Upper lobe of left lung (tissue), 4 donors: ENCODE measurements at regions not wholly inside any gene's neighbourhood (a gene's known extent, or its start where the extent isn't known, plus 50 kb on each side); places are given as distances from the start of the nearest gene placed in this dataset.
"Not testable (repeated sequence)": the region's sequence is repeated elsewhere in the genome, so short reads cannot be mapped to it uniquely, and the experiment has no call there.

ENCODE experiments used
- EP300 ChIP-seq, 4 donors: sonication (generic); formaldehyde crosslinking; IDR thresholded peaks; one replicate each; pipeline ENCODE4 v1.5.1; 2017; ENCODE audit warnings: antibody characterized with exemption in 4 of 4, control low read depth in 2 of 4
- POLR2A ChIP-seq, 4 donors: fragments of 450-650 bp; IDR thresholded peaks; one replicate each; pipeline ENCODE4 v1.5.1; 2016 to 2017; ENCODE audit warnings: antibody characterized with exemption in 4 of 4, mild to moderate bottlenecking in 2 of 4
- POLR2AphosphoS5 ChIP-seq, 2 donors: sonication (generic); formaldehyde crosslinking; IDR thresholded peaks; one replicate each; pipeline ENCODE4 v1.5.1; 2017; ENCODE audit warnings: antibody characterized with exemption in 2 of 2
- TF ChIP-seq, protein P1 (sequence below), 6 experiments: fragments of 450-650 bp in 4 of 6; fragments of 200-600 bp in 2 of 6; sonication (generic) in 2 of 6; IDR thresholded peaks; one replicate each; pipeline ENCODE4 v1.5.1; 2016 to 2019; ENCODE audit warnings: antibody characterized with exemption in 6 of 6

DNA sequence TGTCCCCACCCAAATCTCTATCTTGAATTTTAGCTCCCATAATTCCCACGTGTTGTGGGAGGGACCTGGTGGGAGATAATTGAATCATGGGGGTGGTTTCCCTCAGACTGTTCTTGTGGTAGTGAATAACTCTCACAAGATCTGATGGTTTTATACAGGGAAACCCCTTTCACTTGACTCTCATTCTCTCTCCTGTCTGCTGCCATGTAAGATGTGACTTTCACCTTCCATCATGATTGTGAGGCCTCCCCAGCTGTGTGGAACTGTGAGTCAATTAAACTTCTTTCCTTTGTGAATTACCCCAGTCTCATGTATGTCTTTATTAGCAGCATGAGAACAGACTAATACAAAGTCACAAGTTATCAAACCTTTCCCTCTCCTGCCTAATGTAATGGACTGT lies 106.3 kb upstream of the CDK6 start:
- TF ChIP-seq, protein P1, sequence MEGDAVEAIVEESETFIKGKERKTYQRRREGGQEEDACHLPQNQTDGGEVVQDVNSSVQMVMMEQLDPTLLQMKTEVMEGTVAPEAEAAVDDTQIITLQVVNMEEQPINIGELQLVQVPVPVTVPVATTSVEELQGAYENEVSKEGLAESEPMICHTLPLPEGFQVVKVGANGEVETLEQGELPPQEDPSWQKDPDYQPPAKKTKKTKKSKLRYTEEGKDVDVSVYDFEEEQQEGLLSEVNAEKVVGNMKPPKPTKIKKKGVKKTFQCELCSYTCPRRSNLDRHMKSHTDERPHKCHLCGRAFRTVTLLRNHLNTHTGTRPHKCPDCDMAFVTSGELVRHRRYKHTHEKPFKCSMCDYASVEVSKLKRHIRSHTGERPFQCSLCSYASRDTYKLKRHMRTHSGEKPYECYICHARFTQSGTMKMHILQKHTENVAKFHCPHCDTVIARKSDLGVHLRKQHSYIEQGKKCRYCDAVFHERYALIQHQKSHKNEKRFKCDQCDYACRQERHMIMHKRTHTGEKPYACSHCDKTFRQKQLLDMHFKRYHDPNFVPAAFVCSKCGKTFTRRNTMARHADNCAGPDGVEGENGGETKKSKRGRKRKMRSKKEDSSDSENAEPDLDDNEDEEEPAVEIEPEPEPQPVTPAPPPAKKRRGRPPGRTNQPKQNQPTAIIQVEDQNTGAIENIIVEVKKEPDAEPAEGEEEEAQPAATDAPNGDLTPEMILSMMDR (IDR thresholded peaks at IDR 0.05): not testable (repeated sequence)
- TF ChIP-seq POLR2AphosphoS5, POLR2A, EP300 (IDR thresholded peaks at IDR 0.05): not testable (repeated sequence)
